Esophagus squamous epithelium (tissue), 4 donors: ENCODE measurements at regions not wholly inside any gene's neighbourhood (a gene's known extent, or its start where the extent isn't known, plus 50 kb on each side); places are given as distances from the start of the nearest gene placed in this dataset.

Experiments used
- CTCF ChIP-seq, 6 experiments: fragments of 450-650 bp in 4 of 6; fragments of 200-600 bp in 2 of 6; sonication (generic) in 2 of 6; IDR thresholded peaks; one replicate each; pipeline ENCODE4 v1.5.1; 2016 to 2019; ENCODE audit warnings: antibody characterized with exemption in 6 of 6, mild to moderate bottlenecking in 4 of 6, moderate library complexity in 4 of 6
- POLR2A ChIP-seq, 4 donors: fragments of 450-650 bp; IDR thresholded peaks; one replicate each; pipeline ENCODE4 v1.6.1; 2017; ENCODE audit warnings: antibody characterized with exemption in 4 of 4, mild to moderate bottlenecking in 4 of 4, moderate library complexity in 3 of 4

GRCh38 chr20:54345301-54345724 lies 130.1 kb upstream of the DOK5 start:
- TF ChIP-seq CTCF (IDR thresholded peaks at IDR 0.05), result no peak
- TF ChIP-seq POLR2A (IDR thresholded peaks at IDR 0.05), result no peak
